ENCODE measurements at regions not wholly inside any gene's neighbourhood (a gene's known extent, or its start where the extent isn't known, plus 50 kb on each side); places are given as distances from the start of the nearest gene placed in this dataset.
A peak's percentile ranks its signal among the peaks of the same experiment; 100 is the strongest.
"Not testable (repeated sequence)": the region's sequence is repeated elsewhere in the genome, so short reads cannot be mapped to it uniquely, and the experiment has no call there.

DNA sequence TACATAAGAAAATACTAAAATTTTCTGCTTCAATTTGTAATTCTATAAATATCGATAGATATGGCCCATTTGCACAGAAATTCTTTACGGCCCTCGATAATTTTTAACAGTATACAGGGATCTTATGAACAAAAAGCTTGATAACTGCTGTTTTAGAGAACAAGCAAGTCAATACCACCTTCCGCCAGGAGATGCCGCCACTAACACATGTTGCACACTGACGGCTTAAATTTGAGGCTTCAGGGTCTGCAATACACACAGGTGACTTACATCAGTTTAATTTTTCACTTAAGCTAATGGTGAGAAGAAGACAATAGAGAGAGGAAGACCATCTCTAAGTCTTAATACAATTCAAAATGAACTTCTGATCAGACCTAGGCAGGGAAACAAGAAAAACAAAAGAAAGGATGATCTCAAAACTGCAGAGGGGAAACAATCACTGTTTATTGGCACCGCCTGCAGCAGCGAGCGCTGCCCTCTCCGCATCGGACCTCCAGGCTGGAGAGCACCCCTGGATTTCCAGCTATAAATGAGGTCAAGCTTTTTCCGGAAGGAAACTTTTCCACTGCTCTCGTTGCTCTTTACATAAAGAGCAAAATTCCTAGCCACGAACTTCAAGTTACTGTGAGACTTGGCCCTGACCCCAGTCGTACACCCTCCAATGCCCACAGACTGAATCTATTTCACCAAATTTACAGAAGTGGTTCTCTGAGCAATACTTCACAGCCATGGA, 53.9 kb downstream of the OTOR start:
- intact Hi-C loops (cut with DNase I) = loop anchor here (10.0 kb wide), 1 partner anchor 1133 kb away; no protein-coding TSS in a partner anchor
- DNase-seq = peak; percentile 51 to 95 (median 80)

DNA sequence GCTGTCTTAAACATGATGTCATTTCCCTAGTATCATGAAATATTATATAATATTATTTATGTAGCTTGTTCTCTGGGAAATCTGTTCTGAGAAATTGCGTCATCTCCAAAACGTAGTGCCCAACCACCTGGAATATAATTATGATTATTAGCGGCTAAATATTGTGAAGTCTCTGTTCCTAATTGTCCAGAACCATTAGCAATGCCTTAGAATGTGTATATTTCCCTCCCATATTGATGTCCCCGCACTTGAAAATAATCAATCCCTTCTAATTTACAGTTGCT, 54.4 kb downstream of the OTOR start:
- intact Hi-C loops (cut with DNase I) = loop anchor here (10.0 kb wide), 1 partner anchor 1132 kb away; no protein-coding TSS in a partner anchor
- DNase-seq = no peak

DNA sequence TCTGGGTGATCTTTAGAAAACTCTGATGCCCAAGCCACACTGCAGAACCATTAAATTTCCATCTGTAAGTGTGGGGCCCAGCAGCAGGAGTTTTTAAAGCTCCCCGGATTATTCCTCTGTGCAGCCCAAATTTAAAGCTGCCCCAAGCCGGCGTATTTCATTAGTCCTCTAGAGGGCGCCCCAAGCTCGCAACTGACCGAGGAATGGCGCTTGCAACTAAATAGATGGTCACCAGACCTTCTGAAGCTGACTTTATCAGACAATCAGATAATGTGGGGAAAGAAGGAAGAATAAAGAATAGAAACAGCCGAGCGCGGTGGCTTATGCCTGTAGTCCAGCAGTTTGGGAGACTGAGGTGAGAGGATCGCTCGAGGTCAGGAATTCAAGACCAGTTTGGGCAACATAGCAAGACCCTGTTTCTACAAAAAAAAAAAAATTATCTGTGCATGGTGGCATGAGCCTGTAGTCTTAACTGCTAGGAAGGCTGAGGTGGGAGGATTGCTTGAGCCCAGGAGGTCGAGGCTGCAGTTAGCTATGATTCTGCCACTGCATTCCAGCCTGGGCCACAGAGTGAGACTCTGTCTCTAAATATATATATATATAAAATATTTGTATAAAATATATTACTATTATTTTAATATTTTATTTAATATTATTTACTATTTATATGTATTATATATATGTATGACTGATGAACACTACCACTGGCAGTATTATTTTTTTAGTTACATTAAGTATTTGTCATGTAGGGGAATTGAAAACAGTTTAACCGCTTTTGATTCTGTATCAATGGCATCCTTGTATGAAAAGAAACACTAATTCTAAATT, 56.0 kb downstream of the OTOR start:
- intact Hi-C loops (cut with DNase I) = loop anchor here (1.0 to 10.0 kb wide), 2 partner anchors 627 to 1131 kb away; no protein-coding TSS in a partner anchor
- peak; percentile 49 to 96 (median 74) for DNase-seq

DNA sequence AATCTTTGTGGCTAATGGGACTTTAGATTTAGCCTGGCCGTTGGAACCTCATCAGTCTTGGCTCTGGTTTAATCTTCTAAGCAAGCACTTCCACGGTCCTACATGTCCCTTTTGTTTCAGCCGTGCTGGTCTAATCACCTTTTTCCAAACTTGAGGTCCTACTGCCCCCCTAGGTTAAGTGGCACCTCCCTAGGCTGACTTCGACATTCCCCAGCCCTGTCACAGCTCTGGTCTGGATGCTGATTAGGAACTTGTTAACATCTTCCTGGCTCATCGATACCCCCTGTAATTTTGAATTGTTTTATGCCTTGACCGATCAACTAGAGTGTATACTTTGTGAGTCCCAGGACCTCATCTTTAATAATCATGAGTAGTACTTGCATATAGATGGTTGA, 56.6 kb downstream of the OTOR start:
- intact Hi-C loops (cut with DNase I) = loop anchor here (1.0 to 10.0 kb wide), 2 partner anchors 627 to 1130 kb away; no protein-coding TSS in a partner anchor
- DNase-seq = no peak

DNA sequence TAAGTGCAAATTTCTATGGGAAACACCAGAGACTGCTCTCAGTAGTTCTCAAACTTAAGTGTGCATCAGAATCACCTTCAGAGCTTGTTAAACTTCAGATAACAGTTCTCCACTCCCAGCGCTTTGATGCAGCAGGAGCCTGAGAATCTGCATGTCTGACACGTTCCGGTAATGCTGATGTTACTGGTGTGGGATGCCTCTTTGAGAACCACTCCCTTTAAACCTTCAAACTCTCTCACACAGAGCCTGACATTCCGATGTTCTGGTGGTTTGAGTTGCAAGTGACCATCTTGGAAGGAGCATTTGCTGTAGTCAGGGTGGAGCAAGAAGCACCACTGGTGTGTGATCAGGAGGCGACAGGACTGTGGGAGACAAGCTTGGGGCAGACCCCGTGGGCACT, 57.9 kb downstream of the OTOR start:
- intact Hi-C loops (cut with DNase I) = loop anchor here (10.0 kb wide), 1 partner anchor 1129 kb away; no protein-coding TSS in a partner anchor
- DNase-seq = no peak

DNA sequence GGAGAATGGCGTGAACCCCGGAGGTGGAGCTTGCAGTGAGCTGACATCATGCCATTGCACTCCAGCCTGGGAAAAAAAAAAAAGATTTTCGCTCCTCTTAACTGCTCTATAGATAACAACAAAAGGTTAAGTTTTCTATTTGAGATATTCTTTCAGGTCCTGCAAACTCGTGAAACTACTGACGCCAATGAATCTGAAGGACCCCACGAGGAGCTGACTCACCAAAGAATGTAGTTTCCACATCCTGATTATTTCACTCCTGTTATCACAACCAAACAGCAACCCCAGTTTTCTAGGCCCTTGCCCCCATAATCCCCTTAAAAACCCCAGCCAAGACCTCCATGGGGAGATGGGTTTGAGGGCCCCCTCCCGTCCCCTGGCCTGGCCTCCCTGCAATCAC, 58.7 kb downstream of the OTOR start:
- no peak for DNase-seq
- intact Hi-C loops (cut with DNase I) = loop anchor here (10.0 kb wide), 1 partner anchor 1128 kb away; no protein-coding TSS in a partner anchor

DNA sequence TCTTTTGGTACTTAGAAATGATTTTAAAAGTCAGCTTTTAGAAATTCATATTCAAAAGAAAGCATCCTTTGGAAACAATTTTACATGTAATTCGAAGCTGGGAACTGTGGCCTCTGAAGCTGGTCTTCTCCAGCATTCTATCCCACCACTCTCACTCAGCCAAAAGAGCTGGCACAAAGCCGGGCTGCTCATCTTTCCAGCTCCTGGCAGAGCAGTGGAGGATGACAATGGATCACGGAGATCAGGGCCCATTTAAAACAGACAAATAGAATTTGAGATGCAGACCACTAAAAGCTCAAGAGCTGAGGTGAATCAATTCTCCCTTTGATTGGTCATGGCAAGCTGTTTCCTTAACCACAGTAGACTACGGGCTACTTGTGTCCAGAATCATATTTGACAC, 60.6 kb downstream of the OTOR start:
- no peak for DNase-seq
- intact Hi-C loops (cut with DNase I) = loop anchor here (10.0 kb wide), 1 partner anchor 1126 kb away; no protein-coding TSS in a partner anchor

DNA sequence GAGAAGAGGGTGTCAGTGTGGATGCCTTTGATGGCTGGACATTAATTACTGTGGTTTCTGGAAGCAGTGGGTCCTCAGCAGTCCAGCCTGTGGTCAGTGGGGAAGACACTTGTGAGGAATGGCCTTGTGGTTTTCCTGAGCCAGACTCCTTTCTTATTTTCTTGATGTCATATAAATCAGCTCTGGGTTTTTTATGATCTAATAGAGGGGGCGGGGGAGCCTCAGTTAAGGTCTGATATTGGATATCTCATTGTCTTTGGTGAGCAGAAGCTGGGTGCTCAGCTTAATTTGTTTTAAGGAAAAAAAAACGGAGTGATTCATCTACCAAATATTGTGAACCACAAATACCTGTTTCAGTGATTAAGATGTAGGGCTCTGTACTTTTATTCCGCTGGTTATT, 62.1 kb downstream of the OTOR start:
- no peak for DNase-seq
- intact Hi-C loops (cut with DNase I) = no loop called here

DNA sequence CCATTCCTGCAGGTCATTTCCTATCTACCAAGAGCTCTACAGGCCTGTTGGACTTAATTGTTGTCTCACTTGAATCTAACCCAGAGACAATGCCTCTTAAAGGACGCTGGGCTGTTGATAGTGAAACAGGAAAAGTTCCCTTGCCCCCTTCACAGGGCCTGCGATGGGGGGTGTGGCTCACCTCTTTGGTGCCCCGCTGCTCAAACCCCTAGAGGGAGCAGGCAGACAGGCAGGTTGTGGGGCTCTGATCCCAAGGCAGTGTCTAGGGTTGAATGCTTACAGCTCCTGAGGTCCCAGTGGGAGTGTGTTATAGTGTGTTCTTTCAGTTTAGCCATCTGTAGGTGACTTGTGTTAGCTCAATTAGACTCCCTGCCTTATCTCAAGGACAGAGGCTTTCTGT, 68.0 kb downstream of the OTOR start:
- DNase-seq = no peak
- intact Hi-C loops (cut with DNase I) = no loop called here

DNA sequence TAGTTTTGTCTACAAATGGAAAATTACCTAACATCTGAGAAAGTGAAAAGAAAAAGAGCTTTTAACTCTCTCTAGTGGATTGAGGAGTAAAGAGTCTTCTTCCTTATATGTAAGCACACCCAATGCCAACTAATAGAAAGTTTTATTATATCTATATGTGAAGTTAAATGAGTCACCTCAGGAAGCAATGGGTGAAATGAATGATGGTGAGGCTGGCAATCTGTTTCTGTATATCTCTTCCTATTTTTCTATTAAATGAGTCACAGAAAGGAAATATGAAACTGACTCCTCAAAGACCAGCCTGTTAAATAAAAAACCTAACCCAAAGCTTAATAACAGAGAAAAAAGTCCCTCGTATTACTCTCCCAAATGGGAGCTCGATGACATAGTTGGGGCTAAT, 71.3 kb downstream of the OTOR start:
- DNase-seq = no peak
- intact Hi-C loops (cut with DNase I) = no loop called here

DNA sequence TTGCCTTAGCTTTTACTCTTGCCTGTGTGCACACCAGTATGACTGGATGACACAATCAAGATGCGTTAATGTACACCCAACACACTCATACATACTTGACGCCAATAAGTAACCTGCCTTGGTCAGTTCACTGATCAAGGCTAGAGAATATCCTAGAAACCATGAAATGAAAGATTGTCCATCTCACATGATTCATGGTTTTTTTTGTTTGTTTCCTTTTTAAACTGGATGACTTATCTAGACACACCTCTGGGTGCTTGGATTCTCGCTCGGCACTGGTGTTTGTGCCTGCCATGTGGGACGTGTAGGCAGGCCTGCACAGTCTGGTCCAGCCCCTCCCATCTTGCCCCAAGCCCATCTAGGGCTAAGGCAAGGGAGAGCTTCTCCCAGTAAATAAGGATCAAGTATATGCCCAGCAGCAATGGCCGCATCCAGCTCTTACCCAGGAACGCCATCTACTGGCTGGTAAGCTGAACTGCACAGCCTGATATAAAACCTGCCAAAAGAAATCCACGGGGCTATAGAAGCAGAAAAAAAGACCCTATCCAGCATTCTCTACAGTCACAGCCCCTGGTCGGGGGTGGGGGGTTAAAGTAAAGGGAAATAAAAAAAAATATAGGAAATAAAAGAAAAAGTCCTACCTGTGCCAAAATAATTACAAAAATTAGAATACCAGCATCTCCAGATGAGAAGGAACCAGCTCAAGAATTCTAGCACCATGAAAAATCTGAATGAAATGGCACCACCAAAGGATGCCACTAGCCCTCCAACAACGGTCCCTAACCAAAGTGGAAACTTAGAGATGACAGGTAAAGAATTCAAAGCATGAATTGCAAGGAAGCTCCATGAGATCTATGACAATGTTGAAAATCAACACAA, 73.3 kb downstream of the OTOR start:
- DNase-seq = peak in 1 of 10 donors; percentile 54
- intact Hi-C loops (cut with DNase I) = no loop called here

DNA sequence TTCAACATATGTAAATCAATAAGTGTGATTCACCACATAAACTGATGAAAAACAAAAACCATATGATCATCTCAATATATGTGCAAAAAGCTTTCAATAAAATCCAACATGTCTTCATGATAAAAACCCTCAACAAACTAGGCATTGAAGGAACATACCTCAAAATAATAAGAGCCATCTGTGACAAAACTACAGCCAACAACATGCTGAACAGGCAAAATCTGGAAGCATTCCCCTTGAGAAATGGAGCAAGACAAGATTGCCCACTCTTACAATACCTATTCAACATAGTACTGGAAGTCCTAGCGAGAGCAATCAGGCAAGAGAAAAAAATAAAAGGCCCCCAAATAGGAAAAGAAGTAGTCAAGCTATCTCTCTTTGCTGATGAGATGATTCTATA, 76.5 kb downstream of the OTOR start:
- intact Hi-C loops (cut with DNase I) = no loop called here
- DNase-seq = no peak

DNA sequence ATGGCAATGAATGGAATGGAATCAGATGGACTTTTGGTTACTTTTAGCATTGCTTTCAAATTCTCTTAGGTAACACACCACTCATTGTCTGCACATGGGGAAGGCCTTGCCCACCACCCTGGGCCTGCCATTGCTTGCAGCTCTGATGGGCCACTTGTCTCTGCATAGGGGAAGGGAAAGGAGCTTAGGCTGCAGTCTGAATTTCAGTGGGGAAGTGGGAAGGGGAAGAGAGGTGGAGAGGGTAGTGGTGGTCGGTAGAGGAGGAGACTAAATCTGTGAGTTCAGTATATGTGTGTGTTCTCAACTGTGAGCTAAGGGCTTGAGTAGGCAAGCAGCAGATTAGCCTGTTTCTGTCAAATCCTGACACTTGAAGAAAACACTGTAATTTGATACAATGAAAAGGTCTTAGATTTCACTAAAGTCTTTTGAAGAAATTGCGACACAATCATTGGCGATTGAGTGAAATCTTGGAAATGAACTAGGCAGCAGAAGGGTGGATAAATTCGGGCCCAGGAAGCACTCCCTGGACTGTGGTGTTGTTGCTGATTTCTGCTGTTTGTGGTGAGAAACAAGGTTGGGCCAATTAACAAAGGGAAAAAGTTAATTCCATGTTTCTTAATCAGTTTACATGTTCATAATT, 80.6 kb downstream of the OTOR start:
- intact Hi-C loops (cut with DNase I) = no loop called here
- no peak for DNase-seq

DNA sequence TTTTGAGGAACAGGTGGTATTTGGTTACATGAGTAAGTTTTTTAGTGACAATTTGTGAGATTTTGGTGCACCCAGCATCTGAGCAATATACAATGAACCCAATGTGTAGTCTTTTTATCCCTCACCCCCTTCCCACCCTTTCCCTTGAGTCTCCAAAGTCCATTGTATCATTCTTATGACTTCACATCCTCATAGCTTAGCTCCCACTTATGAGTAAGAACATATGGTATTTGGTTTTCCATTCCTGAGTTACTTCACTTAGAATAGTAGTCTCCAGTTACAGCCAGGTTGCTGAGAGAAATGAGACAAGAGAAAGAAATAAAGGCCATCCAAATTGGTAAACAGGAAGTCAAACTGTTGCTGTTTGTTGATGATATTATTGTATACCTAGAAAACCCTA, 87.5 kb downstream of the OTOR start:
- intact Hi-C loops (cut with DNase I); DNase-seq: not testable (repeated sequence)

DNA sequence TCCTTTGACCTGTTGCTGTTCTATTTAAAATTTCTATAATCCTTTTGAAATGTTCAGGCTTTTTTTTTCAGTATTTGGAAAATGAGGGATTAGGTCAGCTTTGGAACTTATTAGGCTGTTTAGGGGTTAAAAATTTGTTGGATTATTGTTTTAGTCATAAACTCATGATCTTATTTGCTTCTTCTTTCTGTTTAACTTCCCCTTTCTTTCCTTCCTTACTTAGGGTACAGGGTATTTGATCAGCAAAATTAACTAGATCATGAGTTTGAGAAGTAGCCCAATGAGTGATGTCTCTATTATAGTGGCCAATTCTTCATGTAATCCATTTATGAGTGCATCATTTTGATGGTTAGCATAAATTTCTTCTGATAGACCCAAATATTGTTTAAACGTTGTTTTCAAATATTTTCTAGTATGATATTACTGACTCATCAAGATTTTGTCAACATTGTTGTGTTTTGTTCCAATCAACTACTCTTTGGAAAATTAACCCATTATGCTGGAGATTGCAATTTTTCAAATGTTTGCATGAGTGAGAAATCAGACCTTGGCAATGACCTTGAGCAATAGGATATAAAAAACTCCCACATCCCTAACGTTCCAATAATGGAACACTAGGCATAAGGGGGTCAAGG, 94.4 kb downstream of the OTOR start:
- DNase-seq = no peak
- intact Hi-C loops (cut with DNase I) = no loop called here

DNA sequence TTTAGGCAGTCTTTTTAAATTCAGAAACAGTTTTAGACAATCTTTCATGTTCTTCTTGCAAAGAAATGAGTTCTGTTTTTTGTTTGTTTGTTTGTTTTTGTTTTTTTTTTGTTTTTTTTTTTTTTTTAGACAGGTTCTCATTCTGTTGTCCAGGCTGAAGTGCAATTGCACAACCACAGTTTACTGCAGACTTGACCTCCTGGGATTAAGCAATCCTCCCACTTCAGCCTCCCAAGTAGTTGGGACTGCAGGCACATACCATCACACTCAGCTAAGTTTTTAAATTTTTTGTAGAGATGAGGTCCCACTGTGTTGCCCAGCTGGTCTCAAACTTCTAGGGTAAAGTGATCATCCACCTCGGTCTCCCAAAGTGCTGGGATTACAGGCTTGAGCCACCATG, 96.2 kb downstream of the OTOR start:
- intact Hi-C loops (cut with DNase I) = no loop called here
- no peak for DNase-seq

DNA sequence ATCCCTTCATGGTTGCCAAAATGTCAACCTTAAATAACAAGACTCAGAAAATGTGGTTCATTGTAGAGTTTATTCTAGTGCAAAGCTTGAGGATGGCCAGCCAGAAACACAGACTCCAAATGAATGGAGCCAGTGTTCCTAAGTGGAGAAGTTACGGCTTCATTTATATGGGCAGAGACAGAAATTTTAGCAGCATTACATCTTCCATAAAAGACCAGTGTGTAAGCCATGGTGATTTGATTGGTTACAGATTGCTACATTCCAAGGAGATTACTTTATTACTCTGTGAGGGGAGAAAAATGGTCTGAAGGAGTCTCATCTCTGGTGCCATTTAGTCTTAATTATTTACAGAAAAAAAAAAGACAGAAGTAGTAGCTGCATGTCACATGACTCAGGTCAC, 97.8 kb downstream of the OTOR start:
- intact Hi-C loops (cut with DNase I) = no loop called here
- no peak for DNase-seq

DNA sequence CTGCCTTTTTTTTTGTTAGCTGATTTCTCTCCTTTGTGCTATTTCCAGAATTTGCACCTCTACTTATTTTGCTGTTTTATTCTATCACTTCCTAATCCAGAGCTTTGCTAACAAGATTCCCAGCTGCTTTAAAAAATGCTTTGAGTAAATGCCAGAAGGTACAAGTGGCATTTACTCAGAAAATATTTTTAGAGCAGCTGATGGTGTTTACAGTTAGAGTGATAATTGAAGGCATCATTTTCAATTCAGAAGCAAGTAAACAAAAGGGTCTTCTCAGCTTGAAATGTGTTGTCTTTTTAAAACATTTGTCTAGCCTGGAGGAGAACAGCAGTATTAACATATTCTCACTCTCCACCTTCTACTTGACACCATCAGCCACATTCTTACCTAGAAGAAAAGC, 99.9 kb downstream of the OTOR start:
- no peak for DNase-seq
- intact Hi-C loops (cut with DNase I) = no loop called here

DNA sequence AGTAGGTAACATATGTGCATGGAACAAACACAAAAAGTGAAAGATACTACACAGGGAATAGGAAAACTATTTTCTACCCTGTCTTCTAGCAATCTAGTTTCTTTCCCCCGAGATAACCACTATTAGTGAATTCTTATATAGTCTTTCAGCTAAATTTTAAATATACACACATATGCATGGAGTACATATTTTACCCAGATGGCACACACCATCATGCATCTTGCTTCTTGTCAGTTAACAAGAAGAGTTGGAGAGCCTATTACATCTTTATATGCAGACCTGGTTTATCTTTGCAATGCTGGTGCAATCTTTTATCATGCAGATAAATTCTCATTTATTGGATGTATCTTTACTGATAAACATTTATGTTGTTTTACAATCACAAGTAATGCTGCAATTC, 100.4 kb downstream of the OTOR start:
- intact Hi-C loops (cut with DNase I) = no loop called here
- no peak for DNase-seq

DNA sequence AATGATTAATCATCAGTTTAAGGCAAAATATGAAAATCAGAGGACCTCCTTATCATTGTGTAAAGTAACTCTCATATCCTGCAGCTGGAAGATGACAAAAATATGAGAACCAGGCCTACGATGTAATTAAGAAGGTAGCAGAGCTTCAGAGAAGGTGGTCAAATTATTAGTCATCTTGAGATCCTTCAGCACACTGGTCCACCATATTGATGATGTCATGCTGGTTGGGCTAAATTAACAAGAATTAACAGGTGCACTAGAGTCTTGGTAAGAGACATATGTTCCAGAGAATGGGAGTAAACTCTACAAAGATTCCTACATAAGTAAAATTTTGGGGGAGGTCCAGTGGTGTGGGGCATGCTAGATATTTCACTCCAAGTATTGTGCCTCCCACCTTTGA, 112.8 kb downstream of the OTOR start:
- no peak for DNase-seq
- intact Hi-C loops (cut with DNase I) = no loop called here

Measured in posterior cingulate gyrus (tissue), 11 donors.